DMS153 treated with DMSO at 0.1 percent for 48 hours (cell line): ENCODE measurements at regions not wholly inside any gene's neighbourhood (a gene's known extent, or its start where the extent isn't known, plus 50 kb on each side); places are given as distances from the start of the nearest gene placed in this dataset.

Experiments used
- DNase-seq: peaks from one replicate; lab custom pipeline; 2025; ENCODE audit not compliant: unreplicated experiment; lab: John Stamatoyannopoulos, UW

DNA sequence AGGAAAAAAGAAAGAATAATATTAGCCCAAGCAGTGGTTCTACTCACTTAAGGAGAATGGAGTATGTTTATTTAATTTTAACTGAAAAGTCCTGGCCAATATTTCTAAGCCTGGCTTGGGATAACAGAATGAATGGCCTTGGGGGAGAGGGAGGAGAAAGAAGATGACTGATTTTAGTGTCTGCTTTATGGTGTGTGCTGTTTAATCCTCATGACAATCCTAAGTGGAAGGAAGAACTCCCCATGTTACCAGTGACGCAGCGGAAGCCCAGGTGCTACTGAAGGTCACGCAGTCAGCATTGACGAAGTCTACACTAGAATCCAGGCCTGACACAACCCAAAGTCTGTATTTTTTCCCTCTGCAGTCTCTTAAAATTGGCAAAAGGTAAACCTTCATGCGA is 50.5 kb downstream of the PALM2AKAP2 start:
- no peak for DNase-seq

- DNase-seq = no peak
Observed at GRCh38 chr9:109831998-109832658, 52.1 kb downstream of the PALM2AKAP2 start.

GRCh38 chr9:109834855-109835254 is 54.9 kb downstream of the PALM2AKAP2 start:
- no peak for DNase-seq

DNA sequence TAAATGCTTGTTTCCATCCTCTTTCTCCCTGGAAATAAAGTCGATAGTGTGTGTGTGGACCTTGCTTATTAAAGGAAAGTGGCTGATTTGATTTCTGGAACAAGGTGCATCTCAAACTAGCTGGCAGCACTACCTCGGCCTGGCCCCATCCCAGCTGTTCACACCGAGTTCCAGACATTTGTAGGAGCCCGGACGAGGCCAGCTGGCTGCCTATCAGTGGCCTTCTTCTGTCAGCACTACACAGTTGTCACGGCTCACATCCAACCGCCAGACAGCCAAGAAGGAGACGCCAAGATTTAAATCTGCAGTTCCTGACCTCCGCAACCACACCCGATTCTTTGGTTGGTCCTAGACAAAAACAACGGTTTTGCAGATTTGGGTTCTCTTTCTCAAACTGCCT is 63.6 kb downstream of the PALM2AKAP2 start:
- no peak for DNase-seq

DNA sequence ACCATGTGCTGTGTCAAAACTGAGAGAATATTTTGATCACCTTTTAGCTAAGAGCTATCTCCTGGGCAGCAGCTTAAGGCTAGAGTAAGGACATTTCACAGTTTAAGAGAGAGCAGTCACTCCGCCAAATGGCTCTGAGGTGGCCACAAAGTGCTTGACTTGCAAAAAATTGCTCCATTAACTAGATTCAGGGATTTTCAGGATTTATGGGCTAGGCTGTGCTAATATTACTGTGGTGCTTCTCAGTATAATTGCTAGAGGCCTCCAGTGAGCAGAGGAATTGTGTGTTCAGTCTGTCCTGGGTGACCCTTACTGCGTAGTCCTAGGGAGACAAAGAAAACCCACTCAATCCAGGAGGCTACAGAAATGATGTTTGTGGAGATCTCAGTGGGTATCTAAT is 65.2 kb downstream of the PALM2AKAP2 start:
- DNase-seq = no peak

DNA sequence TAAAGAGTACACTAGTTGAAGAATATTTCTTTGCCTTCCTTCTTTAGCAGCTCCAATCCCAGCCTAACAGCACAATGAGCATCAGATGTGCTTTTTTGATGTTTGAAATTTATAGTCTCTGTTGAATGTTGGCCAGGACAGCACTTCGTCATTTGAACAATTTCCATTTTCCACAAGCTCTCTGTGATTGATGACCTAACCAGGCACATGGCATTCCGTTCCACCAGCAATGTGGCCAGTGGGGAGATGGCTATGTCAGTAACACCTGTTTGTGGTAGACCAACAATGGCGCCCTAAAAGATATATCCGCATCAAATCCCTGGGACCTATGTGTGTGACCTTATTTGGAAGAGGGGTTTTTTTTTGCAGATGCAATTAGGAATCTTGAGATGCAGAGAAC is 66.8 kb downstream of the PALM2AKAP2 start:
- no peak for DNase-seq

DNA sequence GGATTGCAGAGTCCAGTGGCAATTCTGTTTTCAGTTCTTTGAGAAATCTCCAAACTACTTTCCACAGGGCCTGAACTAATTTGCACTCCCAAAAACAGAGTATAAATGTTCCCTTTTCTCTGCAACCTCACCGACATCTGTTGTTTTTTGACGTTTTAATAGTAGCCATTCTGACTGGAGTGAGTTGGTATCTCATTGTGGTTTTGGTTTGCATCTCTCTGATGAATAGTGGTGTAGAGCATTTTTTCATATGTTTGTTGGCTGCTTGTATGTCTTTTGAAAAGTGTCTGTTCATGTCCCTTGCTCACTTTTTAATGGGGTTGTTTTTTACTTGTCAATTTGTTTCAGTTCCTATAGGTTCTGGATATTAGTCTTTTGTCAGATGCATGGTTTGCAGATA is 72.6 kb downstream of the PALM2AKAP2 start:
- DNase-seq = no peak

DNA sequence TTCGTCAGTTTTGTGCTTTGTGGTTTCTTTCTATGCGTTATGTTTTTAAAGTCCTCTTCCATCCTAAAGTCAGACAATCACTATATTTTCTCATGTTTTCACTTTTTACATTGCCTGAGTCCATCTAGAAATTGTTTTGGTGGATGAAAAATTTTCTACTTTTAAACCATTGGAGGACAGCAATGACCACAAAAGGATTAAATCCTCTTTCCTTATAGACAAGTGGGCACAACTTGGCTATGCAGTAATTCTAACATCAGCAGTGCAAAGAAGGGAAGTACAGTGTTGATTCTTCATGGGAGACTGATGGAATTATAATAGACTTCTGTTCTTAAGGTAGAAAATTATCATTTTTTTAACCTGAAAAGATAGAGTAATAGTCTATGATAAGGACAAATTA is 75.5 kb downstream of the PALM2AKAP2 start:
- DNase-seq = no peak

GRCh38 chr9:109856785-109857184 is 76.8 kb downstream of the PALM2AKAP2 start:
- no peak for DNase-seq

DNA sequence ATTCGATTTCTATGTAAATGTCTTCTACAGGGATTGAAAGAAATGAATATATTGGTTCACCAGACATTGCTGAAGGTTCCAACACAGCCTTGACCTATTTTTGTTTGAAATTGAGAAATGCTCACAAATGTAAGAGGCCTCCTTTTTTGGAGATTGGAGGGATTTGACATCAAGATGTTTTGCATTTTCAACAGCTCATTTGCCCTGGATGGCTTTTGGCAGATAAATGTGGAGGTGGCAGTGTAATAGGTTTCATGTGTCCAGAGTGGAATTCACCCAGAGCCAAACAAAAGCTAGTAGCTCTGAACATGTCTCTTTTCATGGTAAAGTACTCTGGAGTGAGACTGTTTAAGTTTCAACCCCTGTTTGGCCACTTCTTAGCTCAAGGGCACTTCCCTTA is 77.3 kb downstream of the PALM2AKAP2 start:
- no peak for DNase-seq

- DNase-seq = no peak
Observed at GRCh38 chr9:109859447-109859846, 79.4 kb downstream of the PALM2AKAP2 start.

GRCh38 chr9:109860521-109860920 is 80.5 kb downstream of the PALM2AKAP2 start:
- no peak for DNase-seq

- no peak for DNase-seq
Observed at GRCh38 chr9:109861499-109861898, 81.5 kb downstream of the PALM2AKAP2 start.

DNA sequence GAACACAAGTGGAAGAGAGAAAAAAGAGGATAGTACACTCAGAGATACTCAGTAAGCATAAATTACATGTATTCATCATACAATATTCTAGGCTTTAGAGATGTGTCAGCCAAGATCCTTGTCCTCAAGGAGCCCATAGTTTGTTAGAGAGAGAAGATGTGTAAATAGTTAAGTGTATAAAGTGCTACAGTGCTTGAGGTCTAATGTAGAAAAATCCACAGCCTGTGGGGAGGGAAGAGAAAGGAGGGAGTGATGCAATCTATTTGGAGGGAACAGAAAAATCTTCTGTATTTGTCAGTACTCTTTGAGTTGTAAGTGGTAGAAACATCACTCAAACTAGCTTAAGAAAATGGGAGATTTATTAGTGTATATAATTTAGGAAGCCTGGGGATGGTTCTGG is 81.9 kb downstream of the PALM2AKAP2 start:
- DNase-seq = no peak

GRCh38 chr9:109862452-109862851 is 82.5 kb downstream of the PALM2AKAP2 start:
- DNase-seq = no peak

DNA sequence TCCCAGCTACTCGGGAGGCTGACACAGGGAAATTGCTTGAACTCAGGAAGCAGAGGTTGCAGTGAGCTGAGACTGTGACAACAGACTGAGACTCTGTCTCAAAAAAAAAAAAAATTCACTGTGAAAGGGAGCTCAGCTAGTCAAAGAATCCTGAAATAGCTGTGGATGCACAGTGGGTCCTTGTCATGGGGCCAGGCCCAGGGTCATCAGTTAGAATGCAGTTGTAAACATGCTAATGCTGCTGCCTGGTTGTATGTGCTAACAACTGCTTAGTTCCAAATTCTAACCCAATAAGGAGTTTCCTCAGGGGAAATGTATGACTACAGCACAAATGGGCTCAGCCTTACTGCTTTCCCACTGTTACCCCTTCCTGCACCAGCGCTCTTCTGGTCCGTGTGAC is 84.0 kb downstream of the PALM2AKAP2 start:
- DNase-seq = no peak

GRCh38 chr9:109865521-109865920 is 85.5 kb downstream of the PALM2AKAP2 start:
- no peak for DNase-seq

GRCh38 chr9:109868207-109868606 is 88.2 kb downstream of the PALM2AKAP2 start:
- no peak for DNase-seq

GRCh38 chr9:109868722-109869121 is 88.7 kb downstream of the PALM2AKAP2 start:
- no peak for DNase-seq

DNA sequence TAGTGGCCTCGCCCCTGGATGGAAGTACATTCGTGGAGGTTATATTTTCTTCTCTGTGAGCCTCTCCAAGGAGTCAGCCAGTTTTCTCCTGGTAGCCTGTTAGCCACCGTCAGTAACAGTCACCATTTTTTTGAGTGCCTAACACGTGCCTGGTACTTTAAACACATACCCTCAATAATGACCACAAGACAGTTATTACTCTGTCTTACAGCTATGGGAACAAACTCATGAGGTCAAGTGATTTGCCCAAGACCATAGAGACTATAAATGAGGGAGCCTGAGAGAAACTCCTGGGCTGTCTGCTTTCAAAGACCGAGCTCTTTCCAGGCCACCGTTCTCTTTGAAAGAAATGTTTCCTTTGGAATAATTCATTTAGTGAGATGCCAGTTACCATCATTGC is 90.4 kb downstream of the PALM2AKAP2 start:
- no peak for DNase-seq

- no peak for DNase-seq
Observed at GRCh38 chr9:109872901-109873300, 92.9 kb downstream of the PALM2AKAP2 start.

DNA sequence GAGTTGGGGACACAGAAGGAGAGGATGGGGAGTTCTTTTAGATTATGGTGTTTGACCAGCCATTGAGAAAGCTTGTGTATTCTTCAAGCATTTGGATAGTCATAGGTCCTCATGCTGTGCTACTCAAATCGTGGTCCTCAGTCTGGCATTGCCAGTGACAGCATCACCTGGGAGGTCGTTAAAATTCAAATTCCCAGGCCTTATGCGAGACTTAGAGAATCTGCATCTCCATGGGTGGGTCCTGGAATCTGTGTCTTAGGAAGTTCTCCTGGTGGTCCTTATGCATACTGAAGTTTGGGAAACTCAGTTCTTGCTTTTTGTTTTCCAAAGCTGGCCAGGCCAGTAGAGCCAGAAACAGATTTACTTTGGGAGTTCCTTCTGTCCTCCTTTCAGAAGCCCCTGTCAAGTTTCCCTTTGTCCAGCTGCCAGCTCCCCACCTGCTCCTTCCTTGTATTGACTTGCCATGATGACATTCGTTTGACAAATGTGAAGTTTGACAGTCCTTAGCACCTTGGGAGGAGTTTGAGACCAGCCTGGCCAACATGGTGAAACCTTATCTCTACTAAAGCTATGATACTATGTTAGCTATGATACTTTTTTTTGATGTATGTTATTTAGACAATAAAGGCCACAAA is 95.6 kb downstream of the PALM2AKAP2 start:
- DNase-seq = no peak
